GM21619 (cell line): ENCODE measurements at regions not wholly inside any gene's neighbourhood (a gene's known extent, or its start where the extent isn't known, plus 50 kb on each side); places are given as distances from the start of the nearest gene placed in this dataset.

Experiments used
- ATAC-seq: cut with Tn5 transposase; IDR thresholded peaks from one replicate; pipeline ENCODE4 v1.9.1; 2021; ENCODE audit not compliant: unreplicated experiment

GRCh38 chr20:63100926-63101699 lies 94.3 kb upstream of the BHLHE23 start:
- ATAC-seq: no peak

GRCh38 chr20:63100174-63100925 lies 93.6 kb upstream of the BHLHE23 start:
- ATAC-seq: no peak

GRCh38 chr20:63099456-63100173 lies 92.9 kb upstream of the BHLHE23 start:
- ATAC-seq: no peak

- ATAC-seq: no peak
Observed at GRCh38 chr20:63098195-63098810, 91.5 kb upstream of the BHLHE23 start.

GRCh38 chr20:63097336-63097831 lies 90.6 kb upstream of the BHLHE23 start:
- ATAC-seq: no peak

- ATAC-seq: no peak
Observed at GRCh38 chr20:63096681-63097335, 90.0 kb upstream of the BHLHE23 start.

- ATAC-seq: no peak
Observed at GRCh38 chr20:63095718-63096654, 89.2 kb upstream of the BHLHE23 start.

- no peak for ATAC-seq
Observed at GRCh38 chr20:63094767-63095499, 88.2 kb upstream of the BHLHE23 start.

- ATAC-seq: no peak
Observed at GRCh38 chr20:63093966-63094766, 87.4 kb upstream of the BHLHE23 start.

- no peak for ATAC-seq
Observed at GRCh38 chr20:63092660-63093215, 86.0 kb upstream of the BHLHE23 start.

- ATAC-seq: no peak
Observed at GRCh38 chr20:63091901-63092659, 85.3 kb upstream of the BHLHE23 start.

- ATAC-seq: no peak
Observed at GRCh38 chr20:63090682-63091571, 84.2 kb upstream of the BHLHE23 start.

GRCh38 chr20:63090052-63090451 lies 83.3 kb upstream of the BHLHE23 start:
- no peak for ATAC-seq

GRCh38 chr20:63089051-63089907 lies 82.5 kb upstream of the BHLHE23 start:
- ATAC-seq: no peak
